Tongue (tissue), 1 donor: ENCODE measurements at regions not wholly inside any gene's neighbourhood (a gene's known extent, or its start where the extent isn't known, plus 50 kb on each side); places are given as distances from the start of the nearest gene placed in this dataset.

Experiments
- DNase-seq: peaks from one replicate; pipeline ENCODE4 v3.0.0-alpha.2; 2015

- DNase-seq = no peak
Measured at GRCh38 chr5:8241076-8241475, 372.1 kb downstream of the MTRR start.

- no peak for DNase-seq
Measured at GRCh38 chr5:8241558-8241957, 372.6 kb downstream of the MTRR start.

- DNase-seq = no peak
Measured at GRCh38 chr5:8247049-8247899, 378.3 kb downstream of the MTRR start.

- no peak for DNase-seq
Measured at GRCh38 chr5:8253376-8253775, 384.4 kb downstream of the MTRR start.

- no peak for DNase-seq
Measured at GRCh38 chr5:8254674-8255073, 385.7 kb downstream of the MTRR start.

- DNase-seq = no peak
Measured at GRCh38 chr5:8258801-8259200, 389.9 kb downstream of the MTRR start.

- DNase-seq = no peak
Measured at GRCh38 chr5:8270246-8270645, 401.3 kb downstream of the MTRR start.

- no peak for DNase-seq
Measured at GRCh38 chr5:8280711-8281363, 411.9 kb downstream of the MTRR start.

GRCh38 chr5:8288334-8288733, 419.4 kb downstream of the MTRR start:
- peak; percentile 39 for DNase-seq

- DNase-seq = no peak
Measured at GRCh38 chr5:8288897-8289516, 420.1 kb downstream of the MTRR start.

- peak; percentile 39 for DNase-seq
Measured at GRCh38 chr5:8289779-8290178, 420.8 kb downstream of the MTRR start.

- no peak for DNase-seq
Measured at GRCh38 chr5:8290721-8291120, 421.8 kb downstream of the MTRR start.

- DNase-seq = no peak
Measured at GRCh38 chr5:8291641-8292040, 422.7 kb downstream of the MTRR start.

GRCh38 chr5:8295141-8295540, 426.2 kb downstream of the MTRR start:
- no peak for DNase-seq

GRCh38 chr5:8299716-8300115, 430.8 kb downstream of the MTRR start:
- no peak for DNase-seq

GRCh38 chr5:8304341-8304740, 435.4 kb downstream of the MTRR start:
- no peak for DNase-seq

- no peak for DNase-seq
Measured at GRCh38 chr5:8306288-8306896, 437.4 kb downstream of the MTRR start.

- no peak for DNase-seq
Measured at GRCh38 chr5:8314965-8315364, 446.0 kb downstream of the MTRR start.

GRCh38 chr5:8316608-8317280, 447.8 kb downstream of the MTRR start:
- DNase-seq = no peak

- no peak for DNase-seq
Measured at GRCh38 chr5:8317335-8317734, 448.4 kb downstream of the MTRR start.

GRCh38 chr5:8320244-8320643, 451.3 kb downstream of the MTRR start:
- DNase-seq = no peak

- DNase-seq = no peak
Measured at GRCh38 chr5:8321272-8321671, 452.3 kb downstream of the MTRR start.
